Stomach (tissue), 4 donors: ENCODE measurements at regions not wholly inside any gene's neighbourhood (a gene's known extent, or its start where the extent isn't known, plus 50 kb on each side); places are given as distances from the start of the nearest gene placed in this dataset.

ENCODE experiments used
- POLR2A ChIP-seq, 4 donors: fragments of 450-650 bp; IDR thresholded peaks; one replicate each; pipeline ENCODE4 v1.6.1; 2016; ENCODE audit warnings: antibody characterized with exemption in 4 of 4, control low read depth in 2 of 4, mild to moderate bottlenecking in 1 of 4, moderate library complexity in 1 of 4
- POLR2AphosphoS5 ChIP-seq, 3 donors: sonication (generic); formaldehyde crosslinking; IDR thresholded peaks; one replicate each; pipeline ENCODE4 v1.6.1; 2016; ENCODE audit warnings: antibody characterized with exemption in 3 of 3

- TF ChIP-seq POLR2A (IDR thresholded peaks at IDR 0.05): no peak
- no peak for TF ChIP-seq POLR2AphosphoS5 (IDR thresholded peaks at IDR 0.05)
These were observed 749.5 kb upstream of the RAB6C start for GRCh38 chr2:129229830-129230441.
